ENCODE measurements at regions not wholly inside any gene's neighbourhood (a gene's known extent, or its start where the extent isn't known, plus 50 kb on each side); places are given as distances from the start of the nearest gene placed in this dataset.
A peak's percentile ranks its signal among the peaks of the same experiment; 100 is the strongest.
"Not testable (repeated sequence)": the region's sequence is repeated elsewhere in the genome, so short reads cannot be mapped to it uniquely, and the experiment has no call there.

- no peak for DNase-seq
Measured at GRCh38 chr11:86861810-86862209, 61.5 kb downstream of the PRSS23 start.

GRCh38 chr11:86863476-86863875 is 63.1 kb downstream of the PRSS23 start:
- no peak for DNase-seq

GRCh38 chr11:86865436-86865835 is 65.1 kb downstream of the PRSS23 start:
- DNase-seq = no peak

- no peak for DNase-seq
Measured at GRCh38 chr11:86869531-86869930, 69.2 kb downstream of the PRSS23 start.

GRCh38 chr11:86869966-86870570 is 69.7 kb downstream of the PRSS23 start:
- peak; percentile 17 for DNase-seq

- DNase-seq = no peak
Measured at GRCh38 chr11:86873573-86874083, 73.3 kb downstream of the PRSS23 start.

- DNase-seq = no peak
Measured at GRCh38 chr11:86874304-86875056, 74.1 kb downstream of the PRSS23 start.

- DNase-seq = no peak
Measured at GRCh38 chr11:86876716-86877234, 76.4 kb downstream of the PRSS23 start.

GRCh38 chr11:86877503-86877902 is 77.2 kb downstream of the PRSS23 start:
- no peak for DNase-seq

GRCh38 chr11:86879241-86879640 is 76.0 kb downstream of the FZD4 start:
- DNase-seq = not testable (repeated sequence)

- DNase-seq = no peak
Measured at GRCh38 chr11:86885311-86885710, 69.9 kb downstream of the FZD4 start.

GRCh38 chr11:86888164-86889000 is 66.8 kb downstream of the FZD4 start:
- DNase-seq = no peak

GRCh38 chr11:86889001-86889341 is 66.2 kb downstream of the FZD4 start:
- no peak for DNase-seq

GRCh38 chr11:86891036-86891435 is 64.2 kb downstream of the FZD4 start:
- DNase-seq = no peak

- no peak for DNase-seq
Measured at GRCh38 chr11:86893235-86893634, 62.0 kb downstream of the FZD4 start.

Measured in amniotic stem cell (primary cell).